ENCODE measurements at regions not wholly inside any gene's neighbourhood (a gene's known extent, or its start where the extent isn't known, plus 50 kb on each side); places are given as distances from the start of the nearest gene placed in this dataset.

DNA sequence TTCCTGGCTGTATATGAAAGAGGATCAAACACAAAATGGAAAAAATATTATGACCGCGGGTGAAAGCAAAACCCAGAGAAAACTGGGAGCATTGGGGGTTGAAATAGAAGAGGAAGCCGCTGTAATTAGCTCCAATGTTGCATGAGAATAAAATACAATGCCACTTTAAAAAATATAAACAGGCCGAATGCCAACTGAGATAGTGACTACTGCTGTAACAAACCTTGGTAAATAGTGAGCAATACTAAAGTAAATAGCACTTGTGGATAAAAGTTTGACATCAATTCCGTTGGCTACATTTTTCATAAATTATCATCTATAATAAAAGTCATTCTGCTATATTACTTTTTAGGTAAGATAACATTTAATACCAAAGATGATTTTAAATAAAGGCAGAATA is 395.8 kb upstream of the MIR17HG start:
- intact Hi-C loops (cut with micrococcal nuclease) = no loop called here
- DNase-seq (no peak), ATAC-seq (no peak)
- H3K9me3 ChIP-seq (ENCODE audit: control insufficient read depth, insufficient read depth, low read length) = no peaks in the 10 kb centered on the region
- TF ChIP-seq, protein P1, sequence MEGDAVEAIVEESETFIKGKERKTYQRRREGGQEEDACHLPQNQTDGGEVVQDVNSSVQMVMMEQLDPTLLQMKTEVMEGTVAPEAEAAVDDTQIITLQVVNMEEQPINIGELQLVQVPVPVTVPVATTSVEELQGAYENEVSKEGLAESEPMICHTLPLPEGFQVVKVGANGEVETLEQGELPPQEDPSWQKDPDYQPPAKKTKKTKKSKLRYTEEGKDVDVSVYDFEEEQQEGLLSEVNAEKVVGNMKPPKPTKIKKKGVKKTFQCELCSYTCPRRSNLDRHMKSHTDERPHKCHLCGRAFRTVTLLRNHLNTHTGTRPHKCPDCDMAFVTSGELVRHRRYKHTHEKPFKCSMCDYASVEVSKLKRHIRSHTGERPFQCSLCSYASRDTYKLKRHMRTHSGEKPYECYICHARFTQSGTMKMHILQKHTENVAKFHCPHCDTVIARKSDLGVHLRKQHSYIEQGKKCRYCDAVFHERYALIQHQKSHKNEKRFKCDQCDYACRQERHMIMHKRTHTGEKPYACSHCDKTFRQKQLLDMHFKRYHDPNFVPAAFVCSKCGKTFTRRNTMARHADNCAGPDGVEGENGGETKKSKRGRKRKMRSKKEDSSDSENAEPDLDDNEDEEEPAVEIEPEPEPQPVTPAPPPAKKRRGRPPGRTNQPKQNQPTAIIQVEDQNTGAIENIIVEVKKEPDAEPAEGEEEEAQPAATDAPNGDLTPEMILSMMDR (IDR thresholded peaks at IDR 0.05) = no peak
- H3K4me1 Mint-ChIP-seq = no peaks in the 10 kb centered on the region
- no peaks in the 10 kb centered on the region for H3K36me3 ChIP-seq (ENCODE audit: control insufficient read depth, insufficient read depth, low read length)
- H3K4me3 ChIP-seq (ENCODE audit: low read length) = no peak overlapping the region
- H3K4me1 ChIP-seq (ENCODE audit: control insufficient read depth, insufficient read depth, low read length) = no peaks in the 10 kb centered on the region
- H3K27ac Mint-ChIP-seq = no peak overlapping the region
- H3K27me3 Mint-ChIP-seq (ENCODE audit: low read depth in 2 of 2) = no peaks in the 10 kb centered on the region
- H3K9me3 Mint-ChIP-seq = peaks cover 6 to 12% of the 10 kb centered on the region in 2 donors
- H3K36me3 Mint-ChIP-seq = peaks cover 13% of the 10 kb centered on the region
- no peaks in the 10 kb centered on the region for H3K27me3 ChIP-seq (ENCODE audit: control insufficient read depth, insufficient read depth, low read length)
- no peak overlapping the region for H3K4me3 Mint-ChIP-seq
- no peak overlapping the region for H3K27ac ChIP-seq (ENCODE audit: low read length)
- 94% methylated on average over 2 of the region's 5 CpGs for WGBS (ENCODE audit: insufficient coverage)

DNA sequence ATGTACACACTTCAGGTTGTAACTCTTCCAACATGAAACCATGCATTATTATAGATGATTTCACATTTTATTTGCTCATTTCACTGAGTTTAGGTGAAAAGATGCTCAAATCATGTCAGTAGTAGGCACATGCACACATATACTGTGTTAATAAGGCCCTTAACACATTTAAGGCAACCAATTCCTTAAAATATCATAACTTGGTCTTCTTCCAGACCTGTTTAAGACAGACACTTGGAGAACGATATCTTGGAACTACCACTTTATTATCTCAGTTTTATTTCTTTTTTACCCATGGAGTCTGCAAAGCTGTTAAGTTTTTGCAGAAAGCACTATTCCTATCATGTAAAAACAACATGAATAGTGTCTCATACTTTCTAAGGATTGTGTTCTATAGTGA is 395.2 kb upstream of the MIR17HG start:
- Histone ChIP-seq H3K27me3 (ENCODE audit: control insufficient read depth, insufficient read depth, low read length) (no peaks in the 10 kb centered on the region), H3K9me3 (ENCODE audit: control insufficient read depth, insufficient read depth, low read length) (no peaks in the 10 kb centered on the region), H3K4me1 (ENCODE audit: control insufficient read depth, insufficient read depth, low read length) (no peaks in the 10 kb centered on the region), H3K27ac (ENCODE audit: low read length) (no peak overlapping the region), H3K36me3 (ENCODE audit: control insufficient read depth, insufficient read depth, low read length) (no peaks in the 10 kb centered on the region), H3K4me3 (ENCODE audit: low read length) (no peak overlapping the region)
- Mint-ChIP-seq H3K27ac (no peak overlapping the region), H3K27me3 (ENCODE audit: low read depth in 2 of 2) (no peaks in the 10 kb centered on the region), H3K4me1 (no peaks in the 10 kb centered on the region), H3K36me3 (peaks cover 13% of the 10 kb centered on the region), H3K4me3 (no peak overlapping the region), H3K9me3 (peaks cover 6 to 12% of the 10 kb centered on the region in 2 donors)
- WGBS (ENCODE audit: insufficient coverage) = 80% methylated on average over 1 of the region's 1 CpG
- TF ChIP-seq, protein P1 (IDR thresholded peaks at IDR 0.05) = no peak
- intact Hi-C loops (cut with micrococcal nuclease) = no loop called here
- ATAC-seq (no peak), DNase-seq (no peak)

DNA sequence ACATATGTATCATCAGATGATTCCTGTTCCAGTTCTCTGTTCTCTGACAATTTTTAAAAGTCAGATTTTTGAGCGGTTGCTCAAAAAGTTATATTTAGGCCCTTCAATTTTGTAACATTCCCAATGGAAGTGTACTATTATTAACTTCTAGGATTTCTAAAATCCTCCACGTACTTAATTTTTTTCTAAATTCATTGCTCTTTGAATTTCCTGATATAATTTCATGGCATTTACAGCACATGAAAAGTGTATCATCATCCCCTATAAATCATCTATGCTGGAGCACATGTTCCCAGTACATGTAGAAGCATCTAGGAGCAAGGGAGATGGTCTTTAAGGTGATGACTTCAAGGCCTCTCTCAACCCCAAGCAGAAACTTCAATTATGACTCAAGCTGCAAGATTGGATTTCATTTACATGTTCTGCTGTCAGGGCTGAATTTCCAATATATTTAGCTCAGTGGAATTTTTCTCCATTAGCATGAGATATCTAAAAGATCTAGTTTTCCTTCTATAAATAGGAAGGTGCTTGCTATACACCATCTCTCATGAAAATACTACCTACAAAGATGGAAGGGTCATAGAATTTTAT is 392.8 kb upstream of the MIR17HG start:
- H3K4me1 Mint-ChIP-seq = no peaks in the 10 kb centered on the region
- 82% methylated on average over 2 of the region's 2 CpGs for WGBS (ENCODE audit: insufficient coverage)

More for the DNA sequence above, 392.8 kb upstream of the MIR17HG start:
- no peaks in the 10 kb centered on the region for H3K27me3 ChIP-seq (ENCODE audit: control insufficient read depth, insufficient read depth, low read length)
- intact Hi-C loops (cut with micrococcal nuclease) = no loop called here
- Mint-ChIP-seq H3K36me3 (peaks cover 13% of the 10 kb centered on the region), H3K27me3 (ENCODE audit: low read depth in 2 of 2) (no peaks in the 10 kb centered on the region), H3K27ac (no peak overlapping the region), H3K9me3 (peaks cover 3 to 9% of the 10 kb centered on the region in 2 donors), H3K4me3 (no peak overlapping the region)
- ATAC-seq = no peak
- H3K36me3 ChIP-seq (ENCODE audit: control insufficient read depth, insufficient read depth, low read length) = no peaks in the 10 kb centered on the region
- DNase-seq = no peak
- H3K27ac ChIP-seq (ENCODE audit: low read length) = no peak overlapping the region
- no peak overlapping the region for H3K4me3 ChIP-seq (ENCODE audit: low read length)
- H3K9me3 ChIP-seq (ENCODE audit: control insufficient read depth, insufficient read depth, low read length) = no peaks in the 10 kb centered on the region
- TF ChIP-seq, protein P1 (IDR thresholded peaks at IDR 0.05) = no peak
- no peaks in the 10 kb centered on the region for H3K4me1 ChIP-seq (ENCODE audit: control insufficient read depth, insufficient read depth, low read length)
